ENCODE measurements at regions not wholly inside any gene's neighbourhood (a gene's known extent, or its start where the extent isn't known, plus 50 kb on each side); places are given as distances from the start of the nearest gene placed in this dataset.
A peak's percentile ranks its signal among the peaks of the same experiment; 100 is the strongest.

DNA sequence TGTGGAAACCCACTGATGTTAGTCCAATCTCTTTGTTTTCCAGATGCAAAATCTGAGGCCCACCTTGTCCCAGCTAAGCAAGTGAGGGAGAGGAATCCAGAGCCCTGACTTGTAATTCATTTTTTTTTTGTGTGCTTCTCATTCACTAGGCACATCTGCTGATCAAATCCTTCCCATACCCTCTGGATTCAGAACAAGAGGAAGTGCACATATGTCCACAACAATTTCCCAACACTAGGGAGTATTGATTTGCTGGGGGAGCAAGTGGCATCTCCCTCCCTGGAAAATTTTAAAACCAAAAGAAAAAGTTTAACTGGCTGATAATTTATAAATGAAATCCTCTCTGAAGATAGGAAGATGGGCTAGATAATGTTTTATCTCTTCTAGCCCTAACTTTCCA is 94.6 kb upstream of the RFC3 start:
- peaks cover 9% of the 10 kb centered on the region for H3F3A ChIP-seq (ENCODE audit: insufficient read depth, low read length)
- peaks cover 25% of the 10 kb centered on the region for H3K4me1 ChIP-seq (ENCODE audit: low read length)
- no peak for DNase-seq
- H3K4me3 ChIP-seq (ENCODE audit: low read length) = 0 out of 2 replicates have a peak overlapping the region, but pooled peaks have one; percentile 12
- no peaks in the 10 kb centered on the region for H3K36me3 ChIP-seq (replicated peaks; ENCODE audit: insufficient read depth, low read length)
- TF ChIP-seq EZH2 (optimal IDR thresholded peaks at IDR 0.05; ENCODE audit: low read depth, low read length) = no peak
- no peak for TF ChIP-seq EZH2phosphoT487 (IDR thresholded peaks at IDR 0.05; ENCODE audit: low read length)
- TF ChIP-seq, protein P1, sequence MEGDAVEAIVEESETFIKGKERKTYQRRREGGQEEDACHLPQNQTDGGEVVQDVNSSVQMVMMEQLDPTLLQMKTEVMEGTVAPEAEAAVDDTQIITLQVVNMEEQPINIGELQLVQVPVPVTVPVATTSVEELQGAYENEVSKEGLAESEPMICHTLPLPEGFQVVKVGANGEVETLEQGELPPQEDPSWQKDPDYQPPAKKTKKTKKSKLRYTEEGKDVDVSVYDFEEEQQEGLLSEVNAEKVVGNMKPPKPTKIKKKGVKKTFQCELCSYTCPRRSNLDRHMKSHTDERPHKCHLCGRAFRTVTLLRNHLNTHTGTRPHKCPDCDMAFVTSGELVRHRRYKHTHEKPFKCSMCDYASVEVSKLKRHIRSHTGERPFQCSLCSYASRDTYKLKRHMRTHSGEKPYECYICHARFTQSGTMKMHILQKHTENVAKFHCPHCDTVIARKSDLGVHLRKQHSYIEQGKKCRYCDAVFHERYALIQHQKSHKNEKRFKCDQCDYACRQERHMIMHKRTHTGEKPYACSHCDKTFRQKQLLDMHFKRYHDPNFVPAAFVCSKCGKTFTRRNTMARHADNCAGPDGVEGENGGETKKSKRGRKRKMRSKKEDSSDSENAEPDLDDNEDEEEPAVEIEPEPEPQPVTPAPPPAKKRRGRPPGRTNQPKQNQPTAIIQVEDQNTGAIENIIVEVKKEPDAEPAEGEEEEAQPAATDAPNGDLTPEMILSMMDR (IDR thresholded peaks at IDR 0.05; ENCODE audit: low read length) = no peak
- peak overlapping the region; percentile 49; the same call in 1 of the 2 replicates for H3K27ac ChIP-seq (ENCODE audit: low read length)
- H4K20me1 ChIP-seq (ENCODE audit: insufficient read depth, low read length) = no peaks in the 10 kb centered on the region
- H3K79me2 ChIP-seq (ENCODE audit: low read length) = no peaks in the 10 kb centered on the region
- no peaks in the 10 kb centered on the region for H3K9me3 ChIP-seq (replicated peaks; ENCODE audit: insufficient read depth, low read length)
- H3K27me3 ChIP-seq (replicated peaks; ENCODE audit: insufficient read depth, low read length) = no peaks in the 10 kb centered on the region
- no peak overlapping the region for H3K9ac ChIP-seq (ENCODE audit: low read length)
- H3K9me2 ChIP-seq (replicated peaks; ENCODE audit: insufficient read depth, low read length) = no peaks in the 10 kb centered on the region
- no peak overlapping the region for H2AFZ ChIP-seq (ENCODE audit: low read length)
- H3K4me2 ChIP-seq (ENCODE audit: low read depth, low read length) = peak overlapping the region; percentile 47

DNA sequence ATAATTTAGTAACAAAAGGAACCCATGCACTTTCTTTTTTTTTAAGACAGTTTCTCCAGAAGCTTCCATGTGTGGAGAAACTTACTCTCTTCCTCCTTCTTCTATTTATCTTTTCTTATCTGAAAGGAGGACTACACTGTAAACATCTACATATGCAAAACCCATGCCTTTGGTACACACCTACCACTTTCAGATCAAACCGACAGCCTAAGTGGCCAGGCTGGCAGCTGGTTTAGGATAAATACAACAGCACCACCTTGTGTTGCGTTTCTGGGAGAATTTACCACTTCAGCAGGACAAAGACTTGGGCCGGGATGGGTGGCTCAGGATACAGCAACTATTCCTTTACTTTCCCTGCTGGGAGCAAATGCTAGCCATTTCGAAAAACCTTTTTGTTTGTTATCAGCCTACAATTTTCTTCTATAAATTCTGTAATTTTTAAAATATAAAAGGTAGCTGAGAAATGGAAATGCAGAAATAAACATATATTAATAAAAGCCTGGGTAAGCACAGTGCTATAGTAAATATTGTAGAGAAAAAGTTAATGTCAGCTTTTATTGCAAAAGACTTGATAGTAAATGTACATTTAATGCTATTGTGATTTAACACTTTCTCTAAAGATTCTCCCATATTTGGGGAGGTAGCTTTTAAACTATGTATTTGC is 94.0 kb upstream of the RFC3 start:
- H3K4me1 ChIP-seq (ENCODE audit: low read length) = peaks cover 29% of the 10 kb centered on the region
- no peaks in the 10 kb centered on the region for H4K20me1 ChIP-seq (ENCODE audit: insufficient read depth, low read length)
- TF ChIP-seq, protein P1 (IDR thresholded peaks at IDR 0.05; ENCODE audit: low read length) = peak; percentile 51
- no peak for TF ChIP-seq EZH2 (optimal IDR thresholded peaks at IDR 0.05; ENCODE audit: low read depth, low read length)
- no peak for TF ChIP-seq EZH2phosphoT487 (IDR thresholded peaks at IDR 0.05; ENCODE audit: low read length)
- H3K36me3 ChIP-seq (replicated peaks; ENCODE audit: insufficient read depth, low read length) = no peaks in the 10 kb centered on the region
- no peak overlapping the region for H3K9ac ChIP-seq (ENCODE audit: low read length)
- DNase-seq = peak; percentile 74
- peaks cover 15% of the 10 kb centered on the region for H3F3A ChIP-seq (ENCODE audit: insufficient read depth, low read length)
- H3K27me3 ChIP-seq (replicated peaks; ENCODE audit: insufficient read depth, low read length) = no peaks in the 10 kb centered on the region
- peak overlapping the region; percentile 47; the same call in 1 of the 2 replicates for H3K4me2 ChIP-seq (ENCODE audit: low read depth, low read length)
- H2AFZ ChIP-seq (ENCODE audit: low read length) = no peak overlapping the region
- H3K9me2 ChIP-seq (replicated peaks; ENCODE audit: insufficient read depth, low read length) = no peaks in the 10 kb centered on the region
- peak overlapping the region; percentile 49; the same call in 1 of the 2 replicates for H3K27ac ChIP-seq (ENCODE audit: low read length)
- H3K4me3 ChIP-seq (ENCODE audit: low read length) = 0 out of 2 replicates have a peak overlapping the region, but pooled peaks have one; percentile 12
- H3K9me3 ChIP-seq (replicated peaks; ENCODE audit: insufficient read depth, low read length) = no peaks in the 10 kb centered on the region
- no peaks in the 10 kb centered on the region for H3K79me2 ChIP-seq (ENCODE audit: low read length)

DNA sequence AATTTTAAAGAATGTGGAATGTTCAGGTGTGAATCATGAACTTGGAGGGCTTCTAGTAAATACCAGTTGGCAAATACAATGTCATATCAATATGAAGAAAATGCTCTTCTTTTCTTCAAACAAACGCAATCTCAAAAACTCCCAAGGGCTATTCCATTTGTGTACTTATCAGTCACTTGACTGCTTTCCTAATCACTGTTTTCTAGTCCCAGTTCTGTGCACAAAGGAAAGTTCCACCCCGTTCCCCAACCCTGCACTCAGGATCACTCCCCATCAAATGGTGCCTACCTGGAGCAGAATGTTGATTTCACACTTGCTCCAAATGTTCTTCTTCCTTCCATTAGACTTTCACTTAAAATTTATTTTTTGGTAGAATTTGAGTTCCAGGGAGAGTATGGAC is 92.6 kb upstream of the RFC3 start:
- no peaks in the 10 kb centered on the region for H4K20me1 ChIP-seq (ENCODE audit: insufficient read depth, low read length)
- H3K4me3 ChIP-seq (ENCODE audit: low read length) = no peak overlapping the region
- DNase-seq = no peak
- no peaks in the 10 kb centered on the region for H3K36me3 ChIP-seq (replicated peaks; ENCODE audit: insufficient read depth, low read length)
- H3K4me1 ChIP-seq (ENCODE audit: low read length) = peaks cover 33% of the 10 kb centered on the region
- no peaks in the 10 kb centered on the region for H3K9me2 ChIP-seq (replicated peaks; ENCODE audit: insufficient read depth, low read length)
- H3K27me3 ChIP-seq (replicated peaks; ENCODE audit: insufficient read depth, low read length) = no peaks in the 10 kb centered on the region
- no peak overlapping the region for H2AFZ ChIP-seq (ENCODE audit: low read length)
- no peaks in the 10 kb centered on the region for H3K9me3 ChIP-seq (replicated peaks; ENCODE audit: insufficient read depth, low read length)
- H3F3A ChIP-seq (ENCODE audit: insufficient read depth, low read length) = peaks cover 15% of the 10 kb centered on the region
- no peaks in the 10 kb centered on the region for H3K79me2 ChIP-seq (ENCODE audit: low read length)
- no peak overlapping the region for H3K27ac ChIP-seq (ENCODE audit: low read length)
- TF ChIP-seq, protein P1 (IDR thresholded peaks at IDR 0.05; ENCODE audit: low read length) = no peak
- TF ChIP-seq EZH2phosphoT487 (IDR thresholded peaks at IDR 0.05; ENCODE audit: low read length) (no peak), EZH2 (optimal IDR thresholded peaks at IDR 0.05; ENCODE audit: low read depth, low read length) (no peak)
- no peak overlapping the region for H3K9ac ChIP-seq (ENCODE audit: low read length)
- no peak overlapping the region for H3K4me2 ChIP-seq (ENCODE audit: low read depth, low read length)
